Right lobe of liver (tissue), 6 donors: ENCODE measurements at regions not wholly inside any gene's neighbourhood (a gene's known extent, or its start where the extent isn't known, plus 50 kb on each side); places are given as distances from the start of the nearest gene placed in this dataset.

Experiments
- ATAC-seq, 4 donors: fragments of 200-7000 bp; cut with Tn5 transposase; one replicate each; pipeline ENCODE4 v1.9.1; 2020; ENCODE audit warnings: mild to moderate bottlenecking in 4 of 4, moderate library complexity in 4 of 4
- DNase-seq, 3 donors: peaks; one replicate each; pipeline ENCODE4 v3.0.0-alpha.2; 2020
- H3K27ac ChIP-seq, 3 donors: fragments of 200-600 bp; one replicate each; pipeline ENCODE4 v1.8.0; 2022
- H3K27me3 ChIP-seq, 2 donors: fragments of 200-600 bp; one replicate each; pipeline ENCODE4 v1.8.0; 2022
- H3K36me3 ChIP-seq, 4 donors: fragments of 200-600 bp; sonication (generic) in 1 of 4; one replicate each; pipeline versions ENCODE4 v1.5.1 to v1.8.0; 2017 to 2022; ENCODE audit warnings: control low read depth in 1 of 4
- H3K4me1 ChIP-seq, 4 donors: fragments of 200-600 bp; sonication (generic) in 1 of 4; one replicate each; pipeline versions ENCODE4 v1.5.1 to v1.8.0; 2017 to 2022; ENCODE audit warnings: control low read depth in 1 of 4
- H3K4me3 ChIP-seq, 3 donors: fragments of 200-600 bp; one replicate each; pipeline ENCODE4 v1.8.0; 2022
- H3K9me3 ChIP-seq, 4 donors: fragments of 200-600 bp; sonication (generic) in 1 of 4; one replicate each; pipeline versions ENCODE4 v1.5.1 to v1.8.0; 2017 to 2022; ENCODE audit warnings: control low read depth in 1 of 4
- POLR2A ChIP-seq: fragments of 450-650 bp; IDR thresholded peaks from one replicate; pipeline ENCODE4 v1.6.1; 2017; ENCODE audit warnings: antibody characterized with exemption, mild to moderate bottlenecking
- WGBS: methylation state at CpG from one replicate; pipeline ENCODE4 v1.1.6; 2018; ENCODE audit warnings: low coverage, low lambda C conversion rate; ENCODE audit not compliant: insufficient coverage; ENCODE audit errors: missing lambda C conversion rate; 5-methylcytosine and 5-hydroxymethylcytosine counted together
- intact Hi-C, 2 donors: fragments of 100-400 bp; cut with DNase I; formaldehyde crosslinking; loops; one replicate each; pipeline versions ENCODE4 v1.11.2 to v1.14.1; 2022
- TF ChIP-seq, protein P1 (sequence below), 4 donors: fragments of 200-600 bp in 3 of 4; fragments of 450-650 bp in 1 of 4; IDR thresholded peaks; one replicate each; pipeline versions ENCODE4 v1.5.1 to v1.8.0; 2016 to 2022; ENCODE audit warnings: antibody characterized with exemption in 4 of 4, mild to moderate bottlenecking in 2 of 4
- donor health status: DM: no; HTN: yes; CAD: no.
- donor health status: DM: no; HTN: no; CAD: no.
- donor health status: DM: no; HTN: no; CAD: no.
- donor health status: DM: no; HTN: yes; CAD: no.
- donor health status: DM: no; HTN: yes; CAD: no.

GRCh38 chr5:17880869-17881268 is 246.6 kb downstream of the TAF11L14 start:
- intact Hi-C loops = no loop called here
- H3K36me3 ChIP-seq = no peaks in the 10 kb centered on the region
- no peaks in the 10 kb centered on the region for H3K9me3 ChIP-seq
- H3K4me1 ChIP-seq = no peaks in the 10 kb centered on the region
- ATAC-seq = no peak
- H3K4me3 ChIP-seq = no peak overlapping the region
- H3K27ac ChIP-seq = no peak overlapping the region
- no peak for TF ChIP-seq POLR2A
- TF ChIP-seq, protein P1, sequence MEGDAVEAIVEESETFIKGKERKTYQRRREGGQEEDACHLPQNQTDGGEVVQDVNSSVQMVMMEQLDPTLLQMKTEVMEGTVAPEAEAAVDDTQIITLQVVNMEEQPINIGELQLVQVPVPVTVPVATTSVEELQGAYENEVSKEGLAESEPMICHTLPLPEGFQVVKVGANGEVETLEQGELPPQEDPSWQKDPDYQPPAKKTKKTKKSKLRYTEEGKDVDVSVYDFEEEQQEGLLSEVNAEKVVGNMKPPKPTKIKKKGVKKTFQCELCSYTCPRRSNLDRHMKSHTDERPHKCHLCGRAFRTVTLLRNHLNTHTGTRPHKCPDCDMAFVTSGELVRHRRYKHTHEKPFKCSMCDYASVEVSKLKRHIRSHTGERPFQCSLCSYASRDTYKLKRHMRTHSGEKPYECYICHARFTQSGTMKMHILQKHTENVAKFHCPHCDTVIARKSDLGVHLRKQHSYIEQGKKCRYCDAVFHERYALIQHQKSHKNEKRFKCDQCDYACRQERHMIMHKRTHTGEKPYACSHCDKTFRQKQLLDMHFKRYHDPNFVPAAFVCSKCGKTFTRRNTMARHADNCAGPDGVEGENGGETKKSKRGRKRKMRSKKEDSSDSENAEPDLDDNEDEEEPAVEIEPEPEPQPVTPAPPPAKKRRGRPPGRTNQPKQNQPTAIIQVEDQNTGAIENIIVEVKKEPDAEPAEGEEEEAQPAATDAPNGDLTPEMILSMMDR (IDR thresholded peaks at IDR 0.05) = no peak
- H3K27me3 ChIP-seq = no peaks in the 10 kb centered on the region
- DNase-seq = no peak
- WGBS = 64% methylated on average over 4 of the region's 4 CpGs

DNA sequence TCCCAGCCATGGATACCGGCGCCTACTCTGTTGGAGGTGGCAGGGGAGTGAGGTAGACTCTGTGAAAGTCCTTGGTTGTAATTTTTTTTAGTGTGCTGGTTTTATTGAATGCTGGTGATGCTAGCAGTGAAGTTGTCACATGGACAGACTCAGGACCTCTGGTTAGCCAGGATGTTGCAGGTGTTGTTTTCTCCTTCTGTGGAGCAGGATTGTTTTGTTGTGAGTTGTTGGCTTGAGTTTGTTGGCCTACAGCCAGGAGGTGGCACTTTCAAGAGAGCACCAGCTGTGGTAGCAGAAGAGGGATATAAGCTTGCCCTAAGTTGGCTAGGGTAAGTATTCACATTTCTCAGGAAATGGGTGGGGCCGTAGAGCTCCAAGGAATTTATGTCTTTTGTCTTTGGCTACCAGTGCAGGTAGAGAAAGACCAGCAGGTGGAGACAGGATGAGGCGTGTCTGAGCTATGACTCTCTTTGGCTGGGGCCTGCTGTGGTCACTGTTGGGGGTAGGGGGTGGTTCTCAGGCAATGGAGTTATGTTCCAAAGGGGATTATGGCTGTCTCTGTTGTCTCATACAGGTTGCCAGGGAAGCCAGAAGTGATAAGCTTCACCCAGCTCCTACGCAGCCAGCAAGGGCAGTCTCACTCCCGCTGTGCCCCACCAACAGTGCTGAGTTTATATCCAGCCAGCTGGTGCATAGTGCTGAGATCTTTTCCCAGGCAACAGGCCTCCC is 248.7 kb downstream of the TAF11L14 start:
- Histone ChIP-seq H3K4me3 (no peak overlapping the region), H3K36me3 (no peaks in the 10 kb centered on the region), H3K4me1 (no peaks in the 10 kb centered on the region), H3K27ac (no peak overlapping the region), H3K9me3 (no peaks in the 10 kb centered on the region), H3K27me3 (no peaks in the 10 kb centered on the region)
- 90% methylated on average over 3 of the region's 6 CpGs for WGBS
- intact Hi-C loops = no loop called here
- TF ChIP-seq, protein P1 (IDR thresholded peaks at IDR 0.05) = no peak
- no peak for TF ChIP-seq POLR2A
- ATAC-seq (no peak), DNase-seq (no peak)

DNA sequence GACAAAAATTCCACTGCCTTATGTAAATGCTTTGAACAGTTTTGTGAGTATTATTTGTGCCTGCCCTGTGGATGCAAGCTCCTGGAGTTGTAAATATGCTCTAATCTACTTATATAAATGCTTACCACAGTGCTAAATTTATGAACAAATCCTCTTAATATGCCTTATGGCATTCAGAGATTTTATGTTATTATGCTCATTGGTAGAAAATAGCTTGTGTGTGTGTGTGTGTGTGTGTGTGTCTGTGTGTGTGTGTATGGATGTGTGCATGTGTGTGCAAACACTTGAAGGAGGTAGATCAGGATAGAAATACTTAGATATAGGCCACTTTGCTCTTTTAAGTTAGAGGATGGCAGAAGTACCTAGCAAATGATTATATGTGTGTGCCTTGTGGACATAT is 253.9 kb downstream of the TAF11L14 start:
- ATAC-seq = no peak
- DNase-seq = no peak
- Histone ChIP-seq H3K4me1 (no peaks in the 10 kb centered on the region), H3K9me3 (no peaks in the 10 kb centered on the region), H3K27me3 (no peaks in the 10 kb centered on the region), H3K27ac (no peak overlapping the region), H3K36me3 (no peaks in the 10 kb centered on the region), H3K4me3 (no peak overlapping the region)
- intact Hi-C loops = no loop called here
- no peak for TF ChIP-seq POLR2A
- TF ChIP-seq, protein P1 (IDR thresholded peaks at IDR 0.05) = no peak

DNA sequence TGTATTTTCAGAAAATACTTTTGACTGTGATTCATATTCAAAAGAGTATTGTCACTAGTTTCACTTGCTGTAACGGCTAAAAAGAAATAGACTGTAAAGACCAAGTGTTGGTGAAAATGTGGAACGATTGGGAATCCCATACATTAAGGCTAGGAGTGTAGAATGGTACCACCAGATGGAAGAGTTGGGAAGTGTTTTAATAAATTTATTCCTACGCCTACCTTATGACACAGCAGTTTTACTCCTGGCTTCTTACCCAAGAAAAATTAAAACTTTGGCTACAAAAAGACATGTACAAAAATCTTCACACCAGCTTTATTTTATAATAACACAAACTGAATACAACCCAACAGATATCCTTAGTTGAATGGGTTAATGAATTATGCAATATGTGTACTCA is 256.2 kb downstream of the TAF11L14 start:
- WGBS = 46% methylated on average over 3 of the region's 3 CpGs
- no peaks in the 10 kb centered on the region for H3K27me3 ChIP-seq
- TF ChIP-seq, protein P1 (IDR thresholded peaks at IDR 0.05) = no peak
- no peak for TF ChIP-seq POLR2A

GRCh38 chr5:17891881-17892280 is 257.6 kb downstream of the TAF11L14 start:
- no peaks in the 10 kb centered on the region for H3K4me1 ChIP-seq
- no peaks in the 10 kb centered on the region for H3K9me3 ChIP-seq
- H3K27ac ChIP-seq = no peak overlapping the region
- H3K27me3 ChIP-seq = no peaks in the 10 kb centered on the region
- H3K4me3 ChIP-seq = no peak overlapping the region
- intact Hi-C loops = no loop called here
- TF ChIP-seq, protein P1 (IDR thresholded peaks at IDR 0.05) = no peak
- no peak for TF ChIP-seq POLR2A
- ATAC-seq (no peak), DNase-seq (no peak)
- H3K36me3 ChIP-seq = no peaks in the 10 kb centered on the region
- WGBS = 70% methylated on average over 3 of the region's 6 CpGs

More for the DNA sequence above, 256.2 kb downstream of the TAF11L14 start:
- Histone ChIP-seq H3K9me3 (no peaks in the 10 kb centered on the region), H3K4me3 (no peak overlapping the region), H3K36me3 (no peaks in the 10 kb centered on the region), H3K27ac (no peak overlapping the region), H3K4me1 (no peaks in the 10 kb centered on the region)
- no peak for DNase-seq
- intact Hi-C loops = no loop called here
- ATAC-seq = no peak
